Activated CD4-positive, alpha-beta T cell treated with anti-CD3 and anti-CD28 coated beads, Interleukin-2, amount 50 U/mL, for 16 hours (primary cell): ENCODE measurements at regions not wholly inside any gene's neighbourhood (a gene's known extent, or its start where the extent isn't known, plus 50 kb on each side); places are given as distances from the start of the nearest gene placed in this dataset.

Source experiments
- DNase-seq: peaks from one replicate; pipeline ENCODE4 v3.0.0-alpha.2; 2020

GRCh38 chr3:34323517-34323916, 525.1 kb downstream of the PDCD6IP start:
- DNase-seq = no peak

- DNase-seq = no peak
These were observed 548.2 kb downstream of the PDCD6IP start for GRCh38 chr3:34346656-34347055.

GRCh38 chr3:34351882-34352777, 553.7 kb downstream of the PDCD6IP start:
- no peak for DNase-seq

- DNase-seq = no peak
These were observed 554.4 kb downstream of the PDCD6IP start for GRCh38 chr3:34352778-34353331.

- no peak for DNase-seq
These were observed 559.0 kb downstream of the PDCD6IP start for GRCh38 chr3:34357461-34357860.

- no peak for DNase-seq
These were observed 560.6 kb downstream of the PDCD6IP start for GRCh38 chr3:34359064-34359463.

GRCh38 chr3:34360713-34361112, 562.3 kb downstream of the PDCD6IP start:
- DNase-seq = no peak

- DNase-seq = peak; percentile 33
These were observed 563.5 kb downstream of the PDCD6IP start for GRCh38 chr3:34361921-34362320.

- no peak for DNase-seq
These were observed 564.5 kb downstream of the PDCD6IP start for GRCh38 chr3:34362910-34363309.

- no peak for DNase-seq
These were observed 565.5 kb downstream of the PDCD6IP start for GRCh38 chr3:34363881-34364280.

GRCh38 chr3:34364335-34364734, 565.9 kb downstream of the PDCD6IP start:
- no peak for DNase-seq

GRCh38 chr3:34365231-34365630, 566.8 kb downstream of the PDCD6IP start:
- no peak for DNase-seq

- DNase-seq = no peak
These were observed 567.3 kb downstream of the PDCD6IP start for GRCh38 chr3:34365771-34366170.

GRCh38 chr3:34367521-34367920, 569.1 kb downstream of the PDCD6IP start:
- no peak for DNase-seq

GRCh38 chr3:34374521-34374920, 576.1 kb downstream of the PDCD6IP start:
- DNase-seq = no peak

GRCh38 chr3:34376691-34377090, 578.3 kb downstream of the PDCD6IP start:
- no peak for DNase-seq

GRCh38 chr3:34377961-34378360, 579.5 kb downstream of the PDCD6IP start:
- DNase-seq = no peak

- DNase-seq = no peak
These were observed 582.8 kb downstream of the PDCD6IP start for GRCh38 chr3:34381243-34381642.

GRCh38 chr3:34382859-34383258, 584.4 kb downstream of the PDCD6IP start:
- DNase-seq = no peak

- DNase-seq = no peak
These were observed 587.9 kb downstream of the PDCD6IP start for GRCh38 chr3:34386309-34386708.

GRCh38 chr3:34387826-34388564, 589.6 kb downstream of the PDCD6IP start:
- no peak for DNase-seq

GRCh38 chr3:34388830-34389229, 590.4 kb downstream of the PDCD6IP start:
- no peak for DNase-seq

- DNase-seq = no peak
These were observed 596.7 kb downstream of the PDCD6IP start for GRCh38 chr3:34394978-34395748.
